K562 (cell line): ENCODE measurements at regions not wholly inside any gene's neighbourhood (a gene's known extent, or its start where the extent isn't known, plus 50 kb on each side); places are given as distances from the start of the nearest gene placed in this dataset.

Source experiments
- ATAC-seq: fragments of 200-7000 bp; cut with Tn5 transposase; 3 replicates; pipeline ENCODE4 v1.9.1; 2020; ENCODE audit warnings: moderate library complexity
- BruUV-seq: library from RNA; stranded (reverse); fragments of 400-500 nt; replicated peaks from 2 replicates; lab custom pipeline; 2021; lab: Mats Ljungman, UMichigan
- CTCF ChIA-PET: fragments of 300-600 bp; formaldehyde crosslinking; extraction: SDS; loops from one replicate; lab custom pipeline; 2021; ENCODE audit warnings: low intra/inter-chr PET ratio; lab: Yijun Ruan, JAX
- POLR2A ChIA-PET: fragments of 300-600, 350-650 bp; sonication (Branson Sonifier 250); formaldehyde crosslinking; extraction: SDS; loops from one replicate; lab custom pipeline; 2021; ENCODE audit warnings: antibody characterized with exemption, inconsistent platforms; lab: Yijun Ruan, JAX
- DNase-seq, 4 experiments: peaks; one replicate each; pipeline versions ENCODE4 v3.0.0 to v3.0.0-alpha.2; 2011 to 2018; ENCODE audit warnings: low spot score in 3 of 4, mixed read lengths in 3 of 4; ENCODE audit errors: extremely low read depth in 1 of 4
- FAIRE-seq: peaks from 2 replicates; lab custom pipeline; 2011; peaks lifted over from hg19 to GRCh38; lab: Jason Lieb, UNC
- H2AFZ ChIP-seq: 2 replicates; pipeline ENCODE4 v1.6.0; 2011; ENCODE audit warnings: low read depth, low read length, control low read depth, inconsistent platforms
- H3K27ac ChIP-seq: fragments of 200-600 bp; 3 replicates; pipeline ENCODE4 v1.8.0; 2011; ENCODE audit warnings: low read depth, mild to moderate bottlenecking, control low read depth, inconsistent platforms, low read length, moderate library complexity, mixed read lengths; ENCODE audit errors: extremely low read depth
- H3K27me3 ChIP-seq, 2 experiments: fragments of 300-600 bp in 1 of 2; 2 replicates in 1 of 2; 3 replicates in 1 of 2; pipeline versions ENCODE4 v1.6.0 to v1.8.0; 2011; ENCODE audit warnings: inconsistent platforms in 2 of 2, low read length in 2 of 2, mild to moderate bottlenecking in 1 of 2, mixed read lengths in 1 of 2, moderate library complexity in 1 of 2; ENCODE audit not compliant: control insufficient read depth in 2 of 2, insufficient read depth in 2 of 2
- H3K36me3 ChIP-seq: fragments of 300-600 bp; 3 replicates; pipeline ENCODE4 v1.8.0; 2011; ENCODE audit warnings: mild to moderate bottlenecking, low read length, inconsistent platforms; ENCODE audit not compliant: control insufficient read depth, insufficient read depth
- H3K4me1 ChIP-seq, 2 experiments: fragments of 200-600 bp in 1 of 2; replicated peaks in 1 of 2; 2 replicates in 1 of 2; 3 replicates in 1 of 2; pipeline versions ENCODE4 v1.5.1 to v1.8.0; 2011; ENCODE audit warnings: inconsistent platforms in 2 of 2, low read length in 2 of 2, mild to moderate bottlenecking in 1 of 2, mixed read lengths in 1 of 2, moderate library complexity in 1 of 2; ENCODE audit not compliant: control insufficient read depth in 2 of 2, insufficient read depth in 2 of 2
- H3K4me2 ChIP-seq: 2 replicates; pipeline ENCODE4 v1.6.1; 2011; ENCODE audit warnings: low read length, control low read depth, inconsistent platforms, mixed read lengths; ENCODE audit not compliant: insufficient read depth
- H3K4me3 ChIP-seq: fragments of 200-600 bp; sonication (generic), shearing (Covaris generic); 2 replicates; pipeline ENCODE4 v1.5.1; 2016; ENCODE audit warnings: control low read depth, inconsistent platforms
- H3K79me2 ChIP-seq: fragments of 200-600 bp; 3 replicates; pipeline ENCODE4 v1.8.0; 2011; ENCODE audit warnings: low read length, inconsistent platforms; ENCODE audit not compliant: control insufficient read depth, insufficient read depth
- H3K9ac ChIP-seq, 2 experiments: 2 replicates each; pipeline versions ENCODE4 v1.6.0 to v1.6.1; 2011; ENCODE audit warnings: low read depth in 2 of 2, low read length in 2 of 2, control low read depth in 1 of 2, inconsistent platforms in 1 of 2, mild to moderate bottlenecking in 1 of 2, mixed read lengths in 1 of 2; ENCODE audit not compliant: insufficient read depth in 1 of 2
- H3K9me1 ChIP-seq: one replicate; pipeline ENCODE4 v1.6.0; 2011; ENCODE audit warnings: inconsistent platforms, mild to moderate bottlenecking, low read length, moderate library complexity; ENCODE audit not compliant: control insufficient read depth, insufficient read depth
- H3K9me3 ChIP-seq: replicated peaks from 2 replicates; pipeline ENCODE4 v1.5.1; 2011; ENCODE audit warnings: low read depth, low read length, inconsistent platforms; ENCODE audit not compliant: control insufficient read depth, insufficient read depth
- H4K20me1 ChIP-seq: replicated peaks from 2 replicates; pipeline ENCODE4 v1.6.1; 2011; ENCODE audit warnings: low read length, inconsistent platforms, mixed read lengths; ENCODE audit not compliant: control insufficient read depth, insufficient read depth
- GTF2F1 ChIP-seq: IDR thresholded peaks from 2 replicates; pipeline ENCODE4 v1.6.1; 2011; ENCODE audit warnings: low read depth, low read length, improper control_type of control experiment
- MCM7 ChIP-seq, 2 experiments: fragments of 450-650 bp; IDR thresholded peaks; 2 replicates each; pipeline ENCODE4 v1.6.1; 2016 to 2018
- PTTG1 ChIP-seq: fragments of 450-650 bp; IDR thresholded peaks from 2 replicates; pipeline ENCODE4 v1.6.1; 2016; ENCODE audit warnings: low read depth, mild to moderate bottlenecking, missing genetic modification characterization, missing compliant biosample characterization
- RAD21 ChIP-seq, 2 experiments: fragments of 250-450 bp in 1 of 2; fragments of 450-650 bp in 1 of 2; sonication (Bioruptor Pico) in 1 of 2; formaldehyde crosslinking in 1 of 2; IDR thresholded peaks in 1 of 2; conservative IDR thresholded peaks in 1 of 2; 2 replicates each; pipeline versions ENCODE4 v1.4.0 to v1.8.0; 2020 to 2022; ENCODE audit warnings: mild to moderate bottlenecking in 2 of 2, moderate library complexity in 1 of 2
- RBM25 ChIP-seq: fragments of 200-400 bp; formaldehyde crosslinking; IDR thresholded peaks from 2 replicates; pipeline ENCODE4 v1.6.1; 2018; ENCODE audit warnings: low read length, low read depth, moderate library complexity; ENCODE audit not compliant: severe bottlenecking
- SNIP1 ChIP-seq: fragments of 450-650 bp; IDR thresholded peaks from 2 replicates; pipeline ENCODE4 v1.7.1; 2017; ENCODE audit warnings: low read depth, mild to moderate bottlenecking
- SREBF2 ChIP-seq: sonication (generic); formaldehyde crosslinking; IDR thresholded peaks from 2 replicates; pipeline ENCODE4 v1.4.0; 2020; ENCODE audit warnings: mild to moderate bottlenecking, missing genetic modification reagents
- SUPT5H ChIP-seq: fragments of 450-650 bp; IDR thresholded peaks from 2 replicates; pipeline ENCODE4 v1.6.1; 2016
- ZC3H4 ChIP-seq: sonication (generic); formaldehyde crosslinking; IDR thresholded peaks from 2 replicates; pipeline ENCODE4 v1.9.0; 2021; ENCODE audit warnings: missing genetic modification reagents, borderline replicate concordance
- ZFP30 ChIP-seq: fragments of 250-450 bp; sonication (Bioruptor Pico); IDR thresholded peaks from 2 replicates; pipeline ENCODE4 v1.8.0; 2022; ENCODE audit warnings: moderate library complexity, mild to moderate bottlenecking, inconsistent platforms, borderline replicate concordance
- ZNF764 ChIP-seq: fragments of 250-450 bp; sonication (Bioruptor Pico); IDR thresholded peaks from 2 replicates; pipeline ENCODE4 v1.4.0; 2020; ENCODE audit warnings: low read depth, mild to moderate bottlenecking, moderate library complexity
- WGBS: fragments of 100-300 bp; shearing (Covaris generic); methylation state at CpG from one replicate; pipeline ENCODE4 v1.1.6; 2016; ENCODE audit warnings: low coverage, mixed read lengths; ENCODE audit not compliant: insufficient coverage; ENCODE audit errors: missing lambda C conversion rate; 5-methylcytosine and 5-hydroxymethylcytosine counted together
- in situ Hi-C: fragments of 300-500 bp; cut with MboI; formaldehyde crosslinking; loops from 4 replicates; pipeline ENCODE4 v1.15.0; 2018; ENCODE audit warnings: inconsistent platforms, mixed read lengths
- intact Hi-C: fragments of 100-400 bp; cut with micrococcal nuclease; formaldehyde crosslinking; loops from 2 replicates; pipeline ENCODE4 v1.14.2; 2022
- TF ChIP-seq, protein P1 (sequence below): fragments of 450-650 bp; IDR thresholded peaks from 2 replicates; pipeline ENCODE4 v1.6.1; 2018; ENCODE audit warnings: mild to moderate bottlenecking, low read depth; ENCODE audit not compliant: partially characterized antibody
- TF ChIP-seq, protein P2 (sequence below): fragments of 450-650 bp; formaldehyde crosslinking; IDR thresholded peaks from 2 replicates; pipeline ENCODE4 v1.4.0; 2022; ENCODE audit warnings: missing genetic modification characterization
- TF ChIP-seq, protein P3 (sequence below), 2 experiments: IDR thresholded peaks; 2 replicates each; pipeline ENCODE4 v1.6.1; 2012; ENCODE audit warnings: improper control_type of control experiment in 2 of 2, low read depth in 2 of 2, low read length in 2 of 2, borderline replicate concordance in 1 of 2

GRCh38 chr4:180341926-180342325 lies 1901.3 kb upstream of the TENM3 start (continued):
- no peak for TF ChIP-seq RAD21 (CRISPR knock-in tag; conservative IDR thresholded peaks at IDR 0.05 in 1 of 2, IDR thresholded peaks at IDR 0.05 in 1 of 2)
- TF ChIP-seq, protein P1, sequence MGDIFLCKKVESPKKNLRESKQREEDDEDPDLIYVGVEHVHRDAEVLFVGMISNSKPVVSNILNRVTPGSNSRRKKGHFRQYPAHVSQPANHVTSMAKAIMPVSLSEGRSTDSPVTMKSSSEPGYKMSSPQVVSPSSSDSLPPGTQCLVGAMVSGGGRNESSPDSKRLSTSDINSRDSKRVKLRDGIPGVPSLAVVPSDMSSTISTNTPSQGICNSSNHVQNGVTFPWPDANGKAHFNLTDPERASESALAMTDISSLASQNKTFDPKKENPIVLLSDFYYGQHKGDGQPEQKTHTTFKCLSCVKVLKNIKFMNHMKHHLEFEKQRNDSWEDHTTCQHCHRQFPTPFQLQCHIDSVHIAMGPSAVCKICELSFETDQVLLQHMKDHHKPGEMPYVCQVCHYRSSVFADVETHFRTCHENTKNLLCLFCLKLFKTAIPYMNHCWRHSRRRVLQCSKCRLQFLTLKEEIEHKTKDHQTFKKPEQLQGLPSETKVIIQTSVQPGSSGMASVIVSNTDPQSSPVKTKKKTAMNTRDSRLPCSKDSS, result no peak

DNA sequence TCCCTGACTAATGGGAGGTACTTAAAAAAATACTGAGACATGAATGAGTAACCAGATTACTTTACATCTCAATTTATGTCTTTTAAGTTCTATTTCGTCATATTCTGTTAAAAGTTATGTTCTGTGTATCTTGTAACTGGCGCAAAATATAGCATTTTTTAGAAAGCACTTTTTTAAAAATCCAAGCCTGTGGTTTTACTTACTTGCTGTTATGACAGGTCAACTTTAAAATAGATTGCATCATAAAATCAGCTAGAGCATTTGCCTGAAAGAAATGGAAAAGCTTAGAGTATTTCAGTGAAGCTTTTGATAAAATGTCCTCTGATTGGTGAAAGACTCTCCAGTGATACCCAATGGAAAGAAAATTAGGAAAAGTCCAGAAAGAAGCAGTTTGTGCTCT lies 1892.3 kb upstream of the TENM3 start:
- no peak for ATAC-seq
- POLR2A ChIA-PET, result no interaction called here
- CTCF ChIA-PET, result no interaction called here

More for the DNA sequence above, 1892.3 kb upstream of the TENM3 start:
- Histone ChIP-seq H3K4me1 (no peaks in the 10 kb centered on the region), H3K4me3 (no peak overlapping the region), H3K27me3 (no peaks in the 10 kb centered on the region), H3K36me3 (no peaks in the 10 kb centered on the region), H3K9me1 (no peaks in the 10 kb centered on the region), H2AFZ (no peak overlapping the region), H3K79me2 (no peaks in the 10 kb centered on the region), H3K4me2 (no peak overlapping the region), H4K20me1 (no peaks in the 10 kb centered on the region), H3K9me3 (no peaks in the 10 kb centered on the region), H3K27ac (no peak overlapping the region), H3K9ac (no peak overlapping the region)
- DNase-seq (no peak), FAIRE-seq (no peak)
- intact Hi-C loops, result no loop called here
- 0% methylated on average over 2 of the region's 2 CpGs for WGBS
- TF ChIP-seq ZNF764 (no peak), SUPT5H (no peak), MCM7 (IDR thresholded peaks at IDR 0.05) (no peak), PTTG1 (tag) (no peak), RBM25 (no peak), GTF2F1 (no peak), ZFP30 (CRISPR knock-in tag) (no peak), ZC3H4 (CRISPR knock-in tag) (no peak), SREBF2 (no peak), SNIP1 (no peak)
- TF ChIP-seq, protein P2, sequence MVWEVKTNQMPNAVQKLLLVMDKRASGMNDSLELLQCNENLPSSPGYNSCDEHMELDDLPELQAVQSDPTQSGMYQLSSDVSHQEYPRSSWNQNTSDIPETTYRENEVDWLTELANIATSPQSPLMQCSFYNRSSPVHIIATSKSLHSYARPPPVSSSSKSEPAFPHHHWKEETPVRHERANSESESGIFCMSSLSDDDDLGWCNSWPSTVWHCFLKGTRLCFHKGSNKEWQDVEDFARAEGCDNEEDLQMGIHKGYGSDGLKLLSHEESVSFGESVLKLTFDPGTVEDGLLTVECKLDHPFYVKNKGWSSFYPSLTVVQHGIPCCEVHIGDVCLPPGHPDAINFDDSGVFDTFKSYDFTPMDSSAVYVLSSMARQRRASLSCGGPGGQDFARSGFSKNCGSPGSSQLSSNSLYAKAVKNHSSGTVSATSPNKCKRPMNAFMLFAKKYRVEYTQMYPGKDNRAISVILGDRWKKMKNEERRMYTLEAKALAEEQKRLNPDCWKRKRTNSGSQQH, result no peak
- TF ChIP-seq, protein P3, sequence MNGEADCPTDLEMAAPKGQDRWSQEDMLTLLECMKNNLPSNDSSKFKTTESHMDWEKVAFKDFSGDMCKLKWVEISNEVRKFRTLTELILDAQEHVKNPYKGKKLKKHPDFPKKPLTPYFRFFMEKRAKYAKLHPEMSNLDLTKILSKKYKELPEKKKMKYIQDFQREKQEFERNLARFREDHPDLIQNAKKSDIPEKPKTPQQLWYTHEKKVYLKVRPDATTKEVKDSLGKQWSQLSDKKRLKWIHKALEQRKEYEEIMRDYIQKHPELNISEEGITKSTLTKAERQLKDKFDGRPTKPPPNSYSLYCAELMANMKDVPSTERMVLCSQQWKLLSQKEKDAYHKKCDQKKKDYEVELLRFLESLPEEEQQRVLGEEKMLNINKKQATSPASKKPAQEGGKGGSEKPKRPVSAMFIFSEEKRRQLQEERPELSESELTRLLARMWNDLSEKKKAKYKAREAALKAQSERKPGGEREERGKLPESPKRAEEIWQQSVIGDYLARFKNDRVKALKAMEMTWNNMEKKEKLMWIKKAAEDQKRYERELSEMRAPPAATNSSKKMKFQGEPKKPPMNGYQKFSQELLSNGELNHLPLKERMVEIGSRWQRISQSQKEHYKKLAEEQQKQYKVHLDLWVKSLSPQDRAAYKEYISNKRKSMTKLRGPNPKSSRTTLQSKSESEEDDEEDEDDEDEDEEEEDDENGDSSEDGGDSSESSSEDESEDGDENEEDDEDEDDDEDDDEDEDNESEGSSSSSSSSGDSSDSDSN (IDR thresholded peaks at IDR 0.05; ENCODE audit: borderline replicate concordance in 1 of 2, low read depth in 2 of 2, low read length in 2 of 2), result no peak
- BruUV-seq, result no TSS peak
- in situ Hi-C loops, result no loop called here
